Testis (tissue), 2 donors: ENCODE measurements at regions not wholly inside any gene's neighbourhood (a gene's known extent, or its start where the extent isn't known, plus 50 kb on each side); places are given as distances from the start of the nearest gene placed in this dataset.

Experiments
- DNase-seq: peaks from one replicate; pipeline ENCODE4 v3.0.0-alpha.2; 2019
- H3K27ac ChIP-seq, 2 donors: fragments of 200-600 bp; sonication (generic); one replicate each; pipeline ENCODE4 v1.5.1; 2019
- H3K27me3 ChIP-seq: fragments of 200-600 bp; sonication (generic); one replicate; pipeline ENCODE4 v1.5.1; 2019
- H3K36me3 ChIP-seq: fragments of 200-600 bp; sonication (generic); one replicate; pipeline ENCODE4 v1.5.1; 2017; ENCODE audit warnings: low read depth; ENCODE audit errors: missing control alignments
- H3K4me1 ChIP-seq: fragments of 200-600 bp; sonication (generic); one replicate; pipeline ENCODE4 v1.5.1; 2019
- H3K4me3 ChIP-seq, 2 donors: fragments of 200-600 bp; sonication (generic); one replicate each; pipeline ENCODE4 v1.5.1; 2017 to 2019
- H3K9me3 ChIP-seq: fragments of 200-600 bp; sonication (generic); one replicate; pipeline ENCODE4 v1.5.1; 2017
- POLR2A ChIP-seq: fragments of 450-650 bp; IDR thresholded peaks from one replicate; pipeline ENCODE4 v1.6.1; 2017; ENCODE audit warnings: antibody characterized with exemption, mild to moderate bottlenecking, moderate library complexity
- WGBS, 2 donors: methylation state at CpG; one replicate each; pipeline ENCODE4 v1.1.5; 2018; 5-methylcytosine and 5-hydroxymethylcytosine counted together
- intact Hi-C: fragments of 100-400 bp; cut with DNase I; formaldehyde crosslinking; loops from one replicate; pipeline ENCODE4 v1.15.1; 2023; ENCODE audit warnings: low total_unique reads
- TF ChIP-seq, protein P1 (sequence below), 3 experiments: fragments of 450-650 bp in 2 of 3; fragments of 200-600 bp in 1 of 3; sonication (generic) in 1 of 3; IDR thresholded peaks; one replicate each; pipeline ENCODE4 v1.5.1; 2016 to 2019; ENCODE audit warnings: antibody characterized with exemption in 3 of 3, mild to moderate bottlenecking in 2 of 3, moderate library complexity in 1 of 3

DNA sequence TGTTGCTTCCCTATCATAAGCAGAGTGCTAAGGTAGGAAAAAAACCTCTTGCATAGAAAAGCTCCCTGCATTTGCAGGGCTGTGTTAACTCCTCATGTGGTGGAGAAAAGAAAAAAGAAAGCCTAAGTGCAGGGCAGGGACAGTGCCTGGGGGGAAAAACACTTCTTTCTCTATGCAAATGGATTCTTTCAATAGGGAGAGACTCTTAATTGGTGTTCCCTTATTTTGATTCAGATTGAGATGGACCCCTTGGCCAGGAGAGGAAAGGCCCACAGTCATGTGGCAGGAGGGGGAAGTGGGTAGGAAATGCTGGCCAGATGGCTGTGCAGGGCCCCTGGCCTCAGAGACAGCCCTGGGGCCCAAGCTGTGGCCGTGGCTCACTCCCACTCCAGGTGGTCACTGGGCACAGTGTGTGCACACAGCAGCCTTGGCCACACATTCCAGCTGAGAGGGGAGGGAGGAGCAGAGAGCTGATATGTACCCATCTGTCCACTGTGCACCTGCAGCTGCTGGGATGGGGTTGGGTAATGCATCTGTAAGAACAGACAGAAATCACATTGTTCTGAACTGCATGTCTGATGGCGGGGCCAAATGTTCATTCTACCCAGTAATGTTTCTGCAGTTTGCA, 410.4 kb downstream of the DSC3 start:
- H3K36me3 ChIP-seq, result no peaks in the 10 kb centered on the region
- H3K4me3 ChIP-seq, result no peak overlapping the region
- no peak for TF ChIP-seq POLR2A
- TF ChIP-seq, protein P1, sequence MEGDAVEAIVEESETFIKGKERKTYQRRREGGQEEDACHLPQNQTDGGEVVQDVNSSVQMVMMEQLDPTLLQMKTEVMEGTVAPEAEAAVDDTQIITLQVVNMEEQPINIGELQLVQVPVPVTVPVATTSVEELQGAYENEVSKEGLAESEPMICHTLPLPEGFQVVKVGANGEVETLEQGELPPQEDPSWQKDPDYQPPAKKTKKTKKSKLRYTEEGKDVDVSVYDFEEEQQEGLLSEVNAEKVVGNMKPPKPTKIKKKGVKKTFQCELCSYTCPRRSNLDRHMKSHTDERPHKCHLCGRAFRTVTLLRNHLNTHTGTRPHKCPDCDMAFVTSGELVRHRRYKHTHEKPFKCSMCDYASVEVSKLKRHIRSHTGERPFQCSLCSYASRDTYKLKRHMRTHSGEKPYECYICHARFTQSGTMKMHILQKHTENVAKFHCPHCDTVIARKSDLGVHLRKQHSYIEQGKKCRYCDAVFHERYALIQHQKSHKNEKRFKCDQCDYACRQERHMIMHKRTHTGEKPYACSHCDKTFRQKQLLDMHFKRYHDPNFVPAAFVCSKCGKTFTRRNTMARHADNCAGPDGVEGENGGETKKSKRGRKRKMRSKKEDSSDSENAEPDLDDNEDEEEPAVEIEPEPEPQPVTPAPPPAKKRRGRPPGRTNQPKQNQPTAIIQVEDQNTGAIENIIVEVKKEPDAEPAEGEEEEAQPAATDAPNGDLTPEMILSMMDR (IDR thresholded peaks at IDR 0.05), result no peak
- intact Hi-C loops, result no loop called here
- DNase-seq, result no peak
- 50 to 72% methylated on average over 2 of the region's 2 CpGs for WGBS, 2 donors
- no peaks in the 10 kb centered on the region for H3K9me3 ChIP-seq
- H3K27ac ChIP-seq, result no peak overlapping the region
- H3K4me1 ChIP-seq, result no peaks in the 10 kb centered on the region
- no peaks in the 10 kb centered on the region for H3K27me3 ChIP-seq

DNA sequence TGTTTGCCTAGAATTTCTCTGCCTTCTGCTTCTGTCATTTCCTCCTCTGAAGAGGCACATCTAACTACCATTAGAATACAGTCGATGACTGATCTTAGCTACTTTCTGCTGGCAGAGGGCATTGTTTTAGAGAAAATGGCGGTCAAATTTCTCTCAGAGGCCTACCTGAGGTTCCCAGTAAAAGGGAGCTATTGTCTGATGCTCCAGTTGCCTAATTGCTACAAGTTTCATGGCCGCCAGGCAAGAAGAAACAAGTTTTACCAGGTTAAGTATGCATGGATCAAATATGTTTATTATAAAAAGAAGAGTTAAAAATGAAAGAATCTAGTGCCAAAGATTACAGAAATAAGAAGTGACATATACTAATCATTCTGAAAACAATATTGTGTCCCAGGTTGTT, 416.6 kb downstream of the DSC3 start:
- no peak overlapping the region for H3K4me3 ChIP-seq
- no peak overlapping the region for H3K27ac ChIP-seq
- H3K36me3 ChIP-seq, result no peaks in the 10 kb centered on the region
- DNase-seq, result no peak
- 91 to 95% methylated on average over 3 of the region's 3 CpGs for WGBS, 2 donors
- no peaks in the 10 kb centered on the region for H3K4me1 ChIP-seq
- TF ChIP-seq, protein P1 (IDR thresholded peaks at IDR 0.05), result no peak
- no peak for TF ChIP-seq POLR2A
- intact Hi-C loops, result no loop called here
- no peaks in the 10 kb centered on the region for H3K9me3 ChIP-seq
- no peaks in the 10 kb centered on the region for H3K27me3 ChIP-seq

GRCh38 chr18:30623401-30624065, 419.0 kb downstream of the DSC3 start:
- DNase-seq, result no peak
- Histone ChIP-seq H3K27me3 (no peaks in the 10 kb centered on the region), H3K4me3 (no peak overlapping the region), H3K9me3 (no peaks in the 10 kb centered on the region), H3K4me1 (no peaks in the 10 kb centered on the region), H3K36me3 (no peaks in the 10 kb centered on the region), H3K27ac (no peak overlapping the region)
- 77 to 85% methylated on average over 5 of the region's 5 CpGs for WGBS, 2 donors
- intact Hi-C loops, result no loop called here
- TF ChIP-seq, protein P1 (IDR thresholded peaks at IDR 0.05), result no peak
- no peak for TF ChIP-seq POLR2A

DNA sequence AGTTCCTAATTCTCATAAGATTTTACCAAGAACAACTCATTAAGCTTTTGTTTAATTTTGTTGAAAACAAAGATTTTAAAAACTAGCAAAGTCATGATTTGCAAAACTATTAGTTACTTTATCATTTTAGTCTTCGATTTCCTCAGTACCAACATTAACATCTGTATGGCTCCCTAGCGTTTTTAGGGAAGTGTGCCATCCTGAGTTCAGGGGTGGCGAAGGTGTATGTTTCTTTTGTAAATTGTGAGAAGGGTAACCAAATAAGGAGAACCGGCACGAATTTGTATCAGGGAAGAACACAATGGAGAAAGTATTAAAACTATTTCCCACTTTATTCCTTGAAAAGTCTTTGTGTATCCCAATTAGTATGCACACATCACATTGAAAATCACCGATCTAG, 419.9 kb downstream of the DSC3 start:
- intact Hi-C loops, result no loop called here
- DNase-seq, result no peak
- WGBS, 2 donors, result 64 to 71% methylated on average over 6 of the region's 6 CpGs
- H3K27ac ChIP-seq, result no peak overlapping the region
- H3K4me3 ChIP-seq, result no peak overlapping the region
- TF ChIP-seq, protein P1 (IDR thresholded peaks at IDR 0.05), result no peak
- TF ChIP-seq POLR2A, result no peak
- H3K27me3 ChIP-seq, result no peaks in the 10 kb centered on the region
- no peaks in the 10 kb centered on the region for H3K9me3 ChIP-seq
- no peaks in the 10 kb centered on the region for H3K36me3 ChIP-seq
- no peaks in the 10 kb centered on the region for H3K4me1 ChIP-seq

- Histone ChIP-seq H3K4me3 (no peak overlapping the region), H3K9me3 (no peaks in the 10 kb centered on the region), H3K4me1 (no peaks in the 10 kb centered on the region), H3K27ac (no peak overlapping the region), H3K36me3 (no peaks in the 10 kb centered on the region), H3K27me3 (no peaks in the 10 kb centered on the region)
- 93 to 95% methylated on average over 3 of the region's 3 CpGs for WGBS, 2 donors
- DNase-seq, result no peak
- no peak for TF ChIP-seq POLR2A
- TF ChIP-seq, protein P1 (IDR thresholded peaks at IDR 0.05), result no peak
- intact Hi-C loops, result no loop called here
Observed at GRCh38 chr18:30622104-30622503, 420.4 kb downstream of the DSC3 start.
